Hepatocyte (in vitro differentiated cells): ENCODE measurements at regions not wholly inside any gene's neighbourhood (a gene's known extent, or its start where the extent isn't known, plus 50 kb on each side); places are given as distances from the start of the nearest gene placed in this dataset.

Experiments
- DNase-seq: peaks from one replicate; pipeline ENCODE4 v3.0.0-alpha.2; 2016; ENCODE audit warnings: low spot score
- H2AFZ ChIP-seq: fragments of 200-600 bp; sonication (generic); 2 replicates; pipeline ENCODE4 v1.6.0; 2016; ENCODE audit warnings: antibody characterized with exemption, mild to moderate bottlenecking
- H3K27ac ChIP-seq: fragments of 200-600 bp; sonication (generic); 2 replicates; pipeline ENCODE4 v1.5.1; 2016; ENCODE audit warnings: mild to moderate bottlenecking
- H3K27me3 ChIP-seq: fragments of 200-600 bp; sonication (generic); 2 replicates; pipeline ENCODE4 v1.6.1; 2016
- H3K36me3 ChIP-seq: fragments of 200-600 bp; sonication (generic); replicated peaks from 2 replicates; pipeline ENCODE4 v1.5.1; 2016; ENCODE audit warnings: low read depth; ENCODE audit not compliant: insufficient read depth
- H3K4me1 ChIP-seq: fragments of 200-600 bp; sonication (generic); 2 replicates; pipeline ENCODE4 v1.5.1; 2016; ENCODE audit warnings: mild to moderate bottlenecking, moderate library complexity; ENCODE audit not compliant: insufficient read depth
- H3K4me2 ChIP-seq: fragments of 200-600 bp; sonication (generic); 2 replicates; pipeline ENCODE4 v1.6.0; 2016
- H3K4me3 ChIP-seq: fragments of 200-600 bp; sonication (generic); 2 replicates; pipeline ENCODE4 v1.5.1; 2016; ENCODE audit warnings: mild to moderate bottlenecking
- H3K79me2 ChIP-seq: fragments of 200-600 bp; sonication (generic); 2 replicates; pipeline ENCODE4 v1.6.0; 2017; ENCODE audit warnings: mild to moderate bottlenecking
- H3K9me2 ChIP-seq: fragments of 200-600 bp; sonication (generic); replicated peaks from 2 replicates; pipeline ENCODE4 v1.6.0; 2017; ENCODE audit warnings: mild to moderate bottlenecking; ENCODE audit not compliant: insufficient read depth
- H3K9me3 ChIP-seq: fragments of 200-600 bp; sonication (generic); 2 replicates; pipeline ENCODE4 v1.5.1; 2016; ENCODE audit warnings: low read depth, mild to moderate bottlenecking
- H4K20me1 ChIP-seq: fragments of 200-600 bp; sonication (generic); 2 replicates; pipeline ENCODE4 v1.6.0; 2016; ENCODE audit warnings: mild to moderate bottlenecking; ENCODE audit not compliant: insufficient read depth, poor library complexity, severe bottlenecking
- CTCF ChIP-seq: fragments of 200-600 bp; sonication (generic); IDR thresholded peaks from 2 replicates; pipeline ENCODE4 v1.5.1; 2016; ENCODE audit warnings: antibody characterized with exemption, mild to moderate bottlenecking; ENCODE audit not compliant: poor library complexity
- EZH2 ChIP-seq: fragments of 200-600 bp; sonication (generic); IDR thresholded peaks from 2 replicates; pipeline ENCODE4 v1.6.1; 2016; ENCODE audit warnings: antibody characterized with exemption, mild to moderate bottlenecking, borderline replicate concordance
- EZH2phosphoT487 ChIP-seq: fragments of 200-600 bp; sonication (generic); IDR thresholded peaks from one replicate; pipeline ENCODE4 v1.6.1; 2018; ENCODE audit warnings: antibody characterized with exemption, mild to moderate bottlenecking, low read depth, moderate library complexity; ENCODE audit not compliant: unreplicated experiment, severe bottlenecking
- WGBS: methylation state at CpG from one replicate; pipeline ENCODE4 v1.1.6; 2016; ENCODE audit warnings: low lambda C conversion rate; ENCODE audit errors: missing lambda C conversion rate; 5-methylcytosine and 5-hydroxymethylcytosine counted together

- Histone ChIP-seq H3K27me3 (no peaks in the 10 kb centered on the region), H3K4me1 (peaks cover 6% of the 10 kb centered on the region), H3K36me3 (no peaks in the 10 kb centered on the region), H3K79me2 (no peaks in the 10 kb centered on the region), H3K9me3 (no peaks in the 10 kb centered on the region), H3K4me2 (no peak overlapping the region), H3K27ac (no peak overlapping the region), H3K4me3 (no peak overlapping the region), H3K9me2 (no peaks in the 10 kb centered on the region), H2AFZ (no peak overlapping the region), H4K20me1 (no peaks in the 10 kb centered on the region)
- 89% methylated on average over 9 of the region's 9 CpGs for WGBS
- TF ChIP-seq EZH2phosphoT487: no peak
- TF ChIP-seq EZH2: no peak
- no peak for TF ChIP-seq CTCF
- DNase-seq: no peak
Observed at GRCh38 chr13:44281252-44282000, 92.2 kb upstream of the SERP2 start.

- 27% methylated on average over 2 of the region's 2 CpGs for WGBS
- Histone ChIP-seq H4K20me1 (no peaks in the 10 kb centered on the region), H2AFZ (no peak overlapping the region), H3K4me2 (no peak overlapping the region), H3K27me3 (no peaks in the 10 kb centered on the region), H3K9me3 (no peaks in the 10 kb centered on the region), H3K36me3 (no peaks in the 10 kb centered on the region), H3K4me1 (peaks cover 3% of the 10 kb centered on the region), H3K79me2 (no peaks in the 10 kb centered on the region), H3K27ac (no peak overlapping the region), H3K4me3 (no peak overlapping the region), H3K9me2 (no peaks in the 10 kb centered on the region)
- TF ChIP-seq EZH2 (no peak), CTCF (no peak), EZH2phosphoT487 (no peak)
- DNase-seq: no peak
Observed at GRCh38 chr13:44283600-44283999, 90.0 kb upstream of the SERP2 start.

GRCh38 chr13:44287958-44288357 lies 85.7 kb upstream of the SERP2 start:
- H3K27ac ChIP-seq: peak overlapping the region; percentile 4
- no peaks in the 10 kb centered on the region for H3K9me2 ChIP-seq
- H3K27me3 ChIP-seq: no peaks in the 10 kb centered on the region
- 78% methylated on average over 5 of the region's 5 CpGs for WGBS
- TF ChIP-seq EZH2 (no peak), EZH2phosphoT487 (no peak), CTCF (no peak)
- no peaks in the 10 kb centered on the region for H3K9me3 ChIP-seq
- H3K4me2 ChIP-seq: no peak overlapping the region
- no peak overlapping the region for H2AFZ ChIP-seq
- no peaks in the 10 kb centered on the region for H3K36me3 ChIP-seq
- no peaks in the 10 kb centered on the region for H4K20me1 ChIP-seq
- no peaks in the 10 kb centered on the region for H3K79me2 ChIP-seq
- no peak overlapping the region for H3K4me3 ChIP-seq
- DNase-seq: no peak
- peaks cover 3% of the 10 kb centered on the region for H3K4me1 ChIP-seq
